ENCODE measurements at regions not wholly inside any gene's neighbourhood (a gene's known extent, or its start where the extent isn't known, plus 50 kb on each side); places are given as distances from the start of the nearest gene placed in this dataset.
A peak's percentile ranks its signal among the peaks of the same experiment; 100 is the strongest.

DNA sequence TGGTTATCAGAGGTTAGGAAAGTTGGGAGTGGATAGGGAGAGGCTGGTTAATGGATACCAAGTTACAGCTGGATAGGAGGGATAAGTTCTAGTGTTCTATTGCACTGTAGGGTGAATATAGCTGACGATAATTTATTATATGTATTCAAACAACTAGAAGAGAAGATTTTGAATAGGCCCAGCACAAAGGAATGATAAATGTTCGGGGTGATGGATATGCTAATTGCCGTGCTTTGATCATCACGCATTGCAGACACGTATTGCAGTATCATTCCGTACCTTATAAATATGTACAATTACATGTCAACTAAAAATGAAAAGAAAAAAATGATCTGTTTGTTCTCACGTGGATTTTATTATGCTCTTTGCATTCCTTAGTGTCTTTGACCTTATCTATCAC, 369.2 kb upstream of the PKDCC start:
- Histone ChIP-seq H3K27ac (replicated peaks) (no peak overlapping the region), H3K4me3 (replicated peaks; ENCODE audit: insufficient read depth, low read length) (no peak overlapping the region), H3K27me3 (ENCODE audit: insufficient read depth, poor library complexity, severe bottlenecking) (no peaks in the 10 kb centered on the region)
- TF ChIP-seq SPI1 (IDR thresholded peaks at IDR 0.05; ENCODE audit: borderline replicate concordance, low read depth) = no peak
- no peak for TF ChIP-seq GABPA (IDR thresholded peaks at IDR 0.05; ENCODE audit: low read depth)
- TF ChIP-seq, protein P1, sequence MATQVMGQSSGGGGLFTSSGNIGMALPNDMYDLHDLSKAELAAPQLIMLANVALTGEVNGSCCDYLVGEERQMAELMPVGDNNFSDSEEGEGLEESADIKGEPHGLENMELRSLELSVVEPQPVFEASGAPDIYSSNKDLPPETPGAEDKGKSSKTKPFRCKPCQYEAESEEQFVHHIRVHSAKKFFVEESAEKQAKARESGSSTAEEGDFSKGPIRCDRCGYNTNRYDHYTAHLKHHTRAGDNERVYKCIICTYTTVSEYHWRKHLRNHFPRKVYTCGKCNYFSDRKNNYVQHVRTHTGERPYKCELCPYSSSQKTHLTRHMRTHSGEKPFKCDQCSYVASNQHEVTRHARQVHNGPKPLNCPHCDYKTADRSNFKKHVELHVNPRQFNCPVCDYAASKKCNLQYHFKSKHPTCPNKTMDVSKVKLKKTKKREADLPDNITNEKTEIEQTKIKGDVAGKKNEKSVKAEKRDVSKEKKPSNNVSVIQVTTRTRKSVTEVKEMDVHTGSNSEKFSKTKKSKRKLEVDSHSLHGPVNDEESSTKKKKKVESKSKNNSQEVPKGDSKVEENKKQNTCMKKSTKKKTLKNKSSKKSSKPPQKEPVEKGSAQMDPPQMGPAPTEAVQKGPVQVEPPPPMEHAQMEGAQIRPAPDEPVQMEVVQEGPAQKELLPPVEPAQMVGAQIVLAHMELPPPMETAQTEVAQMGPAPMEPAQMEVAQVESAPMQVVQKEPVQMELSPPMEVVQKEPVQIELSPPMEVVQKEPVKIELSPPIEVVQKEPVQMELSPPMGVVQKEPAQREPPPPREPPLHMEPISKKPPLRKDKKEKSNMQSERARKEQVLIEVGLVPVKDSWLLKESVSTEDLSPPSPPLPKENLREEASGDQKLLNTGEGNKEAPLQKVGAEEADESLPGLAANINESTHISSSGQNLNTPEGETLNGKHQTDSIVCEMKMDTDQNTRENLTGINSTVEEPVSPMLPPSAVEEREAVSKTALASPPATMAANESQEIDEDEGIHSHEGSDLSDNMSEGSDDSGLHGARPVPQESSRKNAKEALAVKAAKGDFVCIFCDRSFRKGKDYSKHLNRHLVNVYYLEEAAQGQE (IDR thresholded peaks at IDR 0.05; ENCODE audit: insufficient replicate concordance, low read depth) = no peak
- no peak for TF ChIP-seq CTCF (IDR thresholded peaks at IDR 0.05; ENCODE audit: insufficient read depth, low read length)
- TF ChIP-seq POLR2AphosphoS5 (IDR thresholded peaks at IDR 0.05; ENCODE audit: low read depth) = no peak
- DNase-seq (ENCODE audit: low read depth in 1 of 2, low spot score in 1 of 2) = no peak

GRCh38 chr2:41686156-41686555, 361.7 kb upstream of the PKDCC start:
- DNase-seq (ENCODE audit: low read depth in 1 of 2, low spot score in 1 of 2) = no peak
- TF ChIP-seq SPI1 (IDR thresholded peaks at IDR 0.05; ENCODE audit: borderline replicate concordance, low read depth) (no peak), GABPA (IDR thresholded peaks at IDR 0.05; ENCODE audit: low read depth) (no peak), CTCF (IDR thresholded peaks at IDR 0.05; ENCODE audit: insufficient read depth, low read length) (no peak), POLR2AphosphoS5 (IDR thresholded peaks at IDR 0.05; ENCODE audit: low read depth) (no peak)
- TF ChIP-seq, protein P1 (IDR thresholded peaks at IDR 0.05; ENCODE audit: insufficient replicate concordance, low read depth) = no peak
- Histone ChIP-seq H3K27ac (replicated peaks) (no peak overlapping the region), H3K27me3 (ENCODE audit: insufficient read depth, poor library complexity, severe bottlenecking) (no peaks in the 10 kb centered on the region), H3K4me3 (replicated peaks; ENCODE audit: insufficient read depth, low read length) (no peak overlapping the region)

- no peaks in the 10 kb centered on the region for H3K27me3 ChIP-seq (ENCODE audit: insufficient read depth, poor library complexity, severe bottlenecking)
- TF ChIP-seq POLR2AphosphoS5 (IDR thresholded peaks at IDR 0.05; ENCODE audit: low read depth) (no peak), SPI1 (IDR thresholded peaks at IDR 0.05; ENCODE audit: borderline replicate concordance, low read depth) (peak; percentile 13; the same call in 1 of the 2 replicates), CTCF (IDR thresholded peaks at IDR 0.05; ENCODE audit: insufficient read depth, low read length) (no peak)
- no peak overlapping the region for H3K27ac ChIP-seq (replicated peaks)
- no peak overlapping the region for H3K4me3 ChIP-seq (replicated peaks; ENCODE audit: insufficient read depth, low read length)
- DNase-seq (ENCODE audit: low read depth in 1 of 2, low spot score in 1 of 2) = no peak
These were observed 356.3 kb upstream of the PKDCC start for GRCh38 chr2:41691561-41691960.

- TF ChIP-seq CTCF (IDR thresholded peaks at IDR 0.05; ENCODE audit: insufficient read depth, low read length) (no peak), GABPA (IDR thresholded peaks at IDR 0.05; ENCODE audit: low read depth) (no peak), SPI1 (IDR thresholded peaks at IDR 0.05; ENCODE audit: borderline replicate concordance, low read depth) (no peak), POLR2AphosphoS5 (IDR thresholded peaks at IDR 0.05; ENCODE audit: low read depth) (no peak)
- TF ChIP-seq, protein P1 (IDR thresholded peaks at IDR 0.05; ENCODE audit: insufficient replicate concordance, low read depth) = no peak
- H3K27ac ChIP-seq (replicated peaks) = no peak overlapping the region
- H3K4me3 ChIP-seq (replicated peaks; ENCODE audit: insufficient read depth, low read length) = no peak overlapping the region
- no peaks in the 10 kb centered on the region for H3K27me3 ChIP-seq (ENCODE audit: insufficient read depth, poor library complexity, severe bottlenecking)
- no peak for DNase-seq (ENCODE audit: low read depth in 1 of 2, low spot score in 1 of 2)
These were observed 353.2 kb upstream of the PKDCC start for GRCh38 chr2:41694536-41695049.

All from HL-60 (cell line).